WTC11 (cell line): ENCODE measurements at regions not wholly inside any gene's neighbourhood (a gene's known extent, or its start where the extent isn't known, plus 50 kb on each side); places are given as distances from the start of the nearest gene placed in this dataset.

Experiments used
- IRF2 ChIP-seq: sonication (generic); formaldehyde crosslinking; IDR thresholded peaks from 2 replicates; pipeline ENCODE4 v1.8.0; 2022; ENCODE audit warnings: low read depth, missing genetic modification reagents, borderline replicate concordance
- JAZF1 ChIP-seq: fragments of 250-450 bp; sonication (Bioruptor Pico); IDR thresholded peaks from 2 replicates; pipeline ENCODE4 v1.9.0; 2021; ENCODE audit warnings: moderate library complexity, mild to moderate bottlenecking, inconsistent platforms
- OVOL2 ChIP-seq: fragments of 250-450 bp; sonication (Bioruptor Pico); IDR thresholded peaks from 2 replicates; pipeline ENCODE4 v1.9.0; 2021; ENCODE audit warnings: mild to moderate bottlenecking, borderline replicate concordance
- PRDM15 ChIP-seq: sonication (generic); formaldehyde crosslinking; IDR thresholded peaks from 2 replicates; pipeline ENCODE4 v1.8.0; 2022; ENCODE audit warnings: missing genetic modification reagents
- ZNF532 ChIP-seq: fragments of 250-450 bp; sonication (Bioruptor Pico); IDR thresholded peaks from 2 replicates; pipeline ENCODE4 v1.9.0; 2021; ENCODE audit warnings: mild to moderate bottlenecking, borderline replicate concordance
- TF ChIP-seq, protein P1 (sequence below): fragments of 200-600 bp; IDR thresholded peaks from 2 replicates; pipeline ENCODE4 v1.8.0; 2022; ENCODE audit warnings: antibody characterized with exemption
- TF ChIP-seq, protein P2 (sequence below): sonication (generic); formaldehyde crosslinking; IDR thresholded peaks from 2 replicates; pipeline ENCODE4 v1.8.0; 2022; ENCODE audit warnings: mild to moderate bottlenecking, missing genetic modification reagents
- TF ChIP-seq, protein P3 (sequence below): sonication (generic); formaldehyde crosslinking; IDR thresholded peaks from 2 replicates; pipeline ENCODE4 v1.8.0; 2023; ENCODE audit warnings: missing genetic modification reagents

GRCh38 chr4:156539376-156539775 lies 432.2 kb downstream of the PDGFC start:
- TF ChIP-seq ZNF532 (CRISPR knock-in tag) (no peak), PRDM15 (CRISPR knock-in tag) (no peak), IRF2 (CRISPR knock-in tag) (no peak), JAZF1 (CRISPR knock-in tag) (no peak), OVOL2 (CRISPR knock-in tag) (no peak)
- TF ChIP-seq, protein P1, sequence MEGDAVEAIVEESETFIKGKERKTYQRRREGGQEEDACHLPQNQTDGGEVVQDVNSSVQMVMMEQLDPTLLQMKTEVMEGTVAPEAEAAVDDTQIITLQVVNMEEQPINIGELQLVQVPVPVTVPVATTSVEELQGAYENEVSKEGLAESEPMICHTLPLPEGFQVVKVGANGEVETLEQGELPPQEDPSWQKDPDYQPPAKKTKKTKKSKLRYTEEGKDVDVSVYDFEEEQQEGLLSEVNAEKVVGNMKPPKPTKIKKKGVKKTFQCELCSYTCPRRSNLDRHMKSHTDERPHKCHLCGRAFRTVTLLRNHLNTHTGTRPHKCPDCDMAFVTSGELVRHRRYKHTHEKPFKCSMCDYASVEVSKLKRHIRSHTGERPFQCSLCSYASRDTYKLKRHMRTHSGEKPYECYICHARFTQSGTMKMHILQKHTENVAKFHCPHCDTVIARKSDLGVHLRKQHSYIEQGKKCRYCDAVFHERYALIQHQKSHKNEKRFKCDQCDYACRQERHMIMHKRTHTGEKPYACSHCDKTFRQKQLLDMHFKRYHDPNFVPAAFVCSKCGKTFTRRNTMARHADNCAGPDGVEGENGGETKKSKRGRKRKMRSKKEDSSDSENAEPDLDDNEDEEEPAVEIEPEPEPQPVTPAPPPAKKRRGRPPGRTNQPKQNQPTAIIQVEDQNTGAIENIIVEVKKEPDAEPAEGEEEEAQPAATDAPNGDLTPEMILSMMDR, result no peak
- TF ChIP-seq, protein P2, sequence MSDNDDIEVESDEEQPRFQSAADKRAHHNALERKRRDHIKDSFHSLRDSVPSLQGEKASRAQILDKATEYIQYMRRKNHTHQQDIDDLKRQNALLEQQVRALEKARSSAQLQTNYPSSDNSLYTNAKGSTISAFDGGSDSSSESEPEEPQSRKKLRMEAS (CRISPR knock-in tag), result no peak
- TF ChIP-seq, protein P3, sequence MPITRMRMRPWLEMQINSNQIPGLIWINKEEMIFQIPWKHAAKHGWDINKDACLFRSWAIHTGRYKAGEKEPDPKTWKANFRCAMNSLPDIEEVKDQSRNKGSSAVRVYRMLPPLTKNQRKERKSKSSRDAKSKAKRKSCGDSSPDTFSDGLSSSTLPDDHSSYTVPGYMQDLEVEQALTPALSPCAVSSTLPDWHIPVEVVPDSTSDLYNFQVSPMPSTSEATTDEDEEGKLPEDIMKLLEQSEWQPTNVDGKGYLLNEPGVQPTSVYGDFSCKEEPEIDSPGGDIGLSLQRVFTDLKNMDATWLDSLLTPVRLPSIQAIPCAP (CRISPR knock-in tag), result no peak
